MV-4-11 (cell line): ENCODE measurements at regions not wholly inside any gene's neighbourhood (a gene's known extent, or its start where the extent isn't known, plus 50 kb on each side); places are given as distances from the start of the nearest gene placed in this dataset.

Experiments
- DNase-seq: peaks from one replicate; lab custom pipeline; 2025; lab: John Stamatoyannopoulos, UW

DNA sequence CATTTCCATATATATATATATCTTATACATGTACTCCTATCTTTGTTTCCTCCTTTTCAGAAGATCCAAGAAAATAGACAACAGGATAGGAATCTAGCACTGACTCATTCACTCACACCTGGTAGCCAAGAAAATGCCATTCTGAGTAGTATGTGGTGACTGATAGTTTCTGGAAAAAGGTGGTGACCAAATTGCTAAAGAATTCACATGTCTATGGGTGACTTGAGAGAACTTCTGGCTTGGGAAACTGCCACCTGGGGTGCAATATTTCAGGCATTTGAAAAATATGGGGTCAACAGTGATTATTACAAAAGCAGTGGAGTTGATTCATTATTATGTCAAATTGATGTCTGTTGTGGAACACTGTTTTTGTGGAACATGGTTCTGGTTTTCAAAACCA is 605.1 kb downstream of the PCDH18 start:
- no peak for DNase-seq

DNA sequence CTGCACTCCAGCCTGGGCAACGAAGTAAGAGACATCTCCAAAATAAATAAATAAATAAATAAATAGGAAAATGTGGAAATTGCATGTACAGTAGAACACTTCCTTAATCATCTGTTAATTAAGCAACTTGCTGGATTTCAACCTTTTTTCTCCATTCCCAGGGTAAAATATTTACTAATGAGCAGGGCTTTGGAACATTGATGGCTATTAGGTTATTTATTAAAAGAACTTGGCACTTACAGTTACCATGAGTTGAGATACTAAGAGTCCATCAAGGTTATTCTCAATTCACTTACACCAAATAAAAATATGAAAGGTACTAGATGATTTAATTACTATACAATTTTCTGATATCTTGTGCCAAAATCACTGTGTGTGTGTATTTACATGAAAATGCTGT is 607.1 kb downstream of the PCDH18 start:
- DNase-seq = no peak

DNA sequence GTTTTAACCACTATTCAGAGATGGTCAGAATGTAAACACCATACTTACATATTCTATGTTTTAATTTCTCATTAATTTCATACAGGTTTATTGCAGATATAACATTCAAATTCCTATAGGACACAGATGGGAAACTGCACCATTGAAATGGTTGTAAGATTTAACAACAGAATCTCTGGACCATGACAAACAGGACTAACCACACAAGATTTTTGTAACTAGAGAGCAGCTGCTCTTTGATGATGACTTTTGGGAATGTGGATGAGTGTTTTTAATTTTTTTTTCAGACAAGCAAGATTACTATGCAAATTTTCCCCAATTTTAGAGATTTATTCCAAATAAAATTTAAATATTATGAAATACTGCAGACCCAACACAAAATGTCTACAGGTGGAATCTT is 610.2 kb downstream of the PCDH18 start:
- no peak for DNase-seq

DNA sequence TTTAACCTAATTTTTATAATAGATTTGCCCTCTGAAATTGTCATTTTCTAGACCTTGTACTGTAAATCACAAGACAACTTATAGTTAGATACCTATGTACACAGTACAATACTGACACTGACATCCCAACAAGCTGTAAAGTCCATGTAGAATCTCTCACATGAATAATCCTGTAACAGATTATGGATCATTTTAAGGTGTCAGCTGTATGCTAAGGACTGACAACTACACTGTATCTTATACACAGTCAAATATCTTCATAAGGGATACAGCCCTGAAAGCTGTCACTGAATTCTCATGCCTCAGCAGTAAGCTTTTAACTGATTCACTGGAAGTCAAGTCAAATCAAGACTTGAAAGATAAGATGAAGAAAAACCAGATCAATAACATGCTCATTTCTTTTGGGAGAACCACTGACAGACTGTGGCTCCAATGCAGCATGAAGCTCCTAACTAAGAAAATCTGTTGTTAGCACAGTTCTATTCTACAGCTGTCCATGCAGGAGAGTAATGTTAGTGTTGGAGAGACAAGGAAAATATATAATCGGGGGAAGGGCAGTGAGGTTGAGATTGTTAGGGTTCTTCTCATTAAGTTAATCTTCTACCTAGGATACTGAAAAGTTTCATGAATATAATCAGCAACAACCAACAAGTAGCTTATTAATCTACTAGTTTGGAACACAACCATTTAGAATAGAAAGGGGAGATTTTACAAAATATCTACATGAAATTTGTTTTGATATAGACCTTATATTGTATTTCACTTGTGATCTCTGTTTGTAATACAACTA is 612.0 kb downstream of the PCDH18 start:
- no peak for DNase-seq

DNA sequence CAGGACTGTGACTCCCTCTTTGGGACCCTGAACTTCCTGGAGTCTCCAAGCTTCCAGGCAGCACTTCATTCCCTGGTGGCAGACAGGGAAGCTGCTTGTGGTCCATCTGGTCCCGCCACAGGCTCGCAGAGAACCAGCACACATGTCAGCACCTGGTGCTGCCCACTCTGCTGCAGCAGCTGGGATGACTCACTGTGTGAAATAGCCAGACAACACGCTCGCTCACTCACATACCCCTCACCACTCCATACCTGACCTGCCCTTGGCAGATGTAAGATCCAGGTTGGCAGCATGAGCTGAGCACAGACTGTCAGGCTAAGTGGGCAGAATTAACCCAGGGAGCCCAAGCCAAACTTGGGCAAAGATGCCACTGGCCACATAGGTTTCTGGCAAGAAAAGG is 613.5 kb downstream of the PCDH18 start:
- DNase-seq = no peak

DNA sequence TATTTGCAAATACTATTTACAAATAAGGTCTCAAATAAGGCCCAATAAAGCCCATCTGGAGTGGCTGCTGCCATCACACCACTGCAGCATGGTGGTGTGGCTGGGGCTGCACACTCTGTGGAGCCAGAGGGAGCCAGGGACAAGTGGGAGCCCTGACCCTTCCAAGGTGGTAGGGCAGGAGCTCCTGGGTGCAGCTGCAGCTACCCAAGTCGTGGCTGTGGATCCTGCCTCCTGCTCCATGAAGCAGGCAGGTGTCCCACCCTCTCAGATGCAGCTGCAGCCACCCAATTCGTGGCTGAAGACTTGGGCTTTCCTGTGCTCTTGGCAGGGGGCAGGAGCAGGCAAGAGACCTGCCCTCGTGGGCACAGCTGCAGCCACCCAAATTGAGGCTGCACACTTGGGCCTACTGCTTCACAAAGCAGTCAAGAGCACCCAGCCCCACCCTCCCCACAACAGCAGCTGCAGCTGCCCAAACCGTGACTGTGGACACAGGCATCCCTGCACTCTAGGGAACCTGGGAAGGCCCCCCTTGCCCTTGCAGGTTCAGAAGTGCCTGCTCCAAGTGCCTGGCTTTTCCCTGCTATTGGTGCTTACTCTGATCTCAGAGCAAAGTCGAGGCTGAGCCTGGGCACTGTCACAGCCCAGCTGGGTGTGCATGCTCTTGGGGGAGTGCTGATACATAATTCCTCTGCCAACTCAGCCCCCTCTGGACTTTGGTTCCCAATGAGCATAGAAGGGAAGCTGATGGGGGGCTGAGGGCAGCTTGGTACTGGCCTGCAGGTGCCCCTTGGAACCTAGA is 614.8 kb downstream of the PCDH18 start:
- no peak for DNase-seq

DNA sequence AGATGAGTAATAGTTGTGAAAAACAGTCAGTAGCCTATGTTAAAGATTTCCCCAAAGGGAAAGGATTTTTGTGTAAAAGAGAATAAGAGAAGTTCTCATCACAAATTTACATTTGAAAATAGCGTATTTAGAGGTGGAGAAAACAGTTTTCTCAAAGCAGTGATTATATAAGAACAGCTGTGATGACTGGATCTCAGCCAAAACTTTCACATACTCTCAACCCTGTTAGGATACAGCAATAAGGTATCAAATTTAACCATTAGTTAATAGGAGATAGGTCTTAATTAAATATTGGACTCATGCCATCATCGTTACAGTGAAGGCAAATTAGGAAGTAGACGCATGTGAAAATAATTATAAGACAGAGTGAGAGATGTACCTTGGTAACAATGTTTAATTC is 622.7 kb downstream of the PCDH18 start:
- no peak for DNase-seq

DNA sequence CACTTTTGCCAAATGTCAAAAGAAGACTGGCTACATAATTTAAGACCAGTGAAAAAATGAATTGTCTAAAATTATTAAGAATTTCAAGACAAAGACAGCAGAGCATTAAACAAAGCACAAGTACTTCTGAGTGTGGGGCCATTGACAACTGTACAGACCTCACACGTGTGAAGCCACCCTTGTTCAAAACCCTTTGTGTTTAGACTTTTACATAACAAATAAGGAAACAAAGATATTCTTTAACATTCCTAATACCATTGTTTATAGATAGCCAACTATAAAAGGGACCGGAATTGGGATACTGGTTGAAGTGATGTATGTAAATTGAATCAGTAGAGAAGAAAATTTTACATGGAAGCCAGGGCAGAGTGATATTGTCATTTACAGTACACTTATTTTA is 624.2 kb downstream of the PCDH18 start:
- DNase-seq = no peak

DNA sequence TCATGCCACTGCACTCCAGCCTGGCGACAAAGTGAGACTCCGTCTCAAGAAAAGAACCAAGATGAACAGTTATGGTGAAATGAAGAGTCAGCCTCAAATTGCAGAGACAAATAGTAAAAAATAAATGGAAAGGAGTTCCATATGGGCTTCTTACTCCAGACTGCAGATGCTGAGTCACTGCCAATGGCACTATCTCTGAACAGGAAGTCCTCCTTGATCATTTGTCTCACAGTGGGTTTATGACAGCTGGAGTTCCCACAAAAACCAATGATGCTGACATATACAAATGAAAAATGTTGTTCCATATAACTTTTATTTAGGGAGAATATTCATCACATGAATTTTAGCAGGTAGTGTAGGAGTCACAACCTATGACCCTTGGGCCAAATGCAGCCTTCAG is 631.6 kb downstream of the PCDH18 start:
- peak; percentile 2 for DNase-seq

DNA sequence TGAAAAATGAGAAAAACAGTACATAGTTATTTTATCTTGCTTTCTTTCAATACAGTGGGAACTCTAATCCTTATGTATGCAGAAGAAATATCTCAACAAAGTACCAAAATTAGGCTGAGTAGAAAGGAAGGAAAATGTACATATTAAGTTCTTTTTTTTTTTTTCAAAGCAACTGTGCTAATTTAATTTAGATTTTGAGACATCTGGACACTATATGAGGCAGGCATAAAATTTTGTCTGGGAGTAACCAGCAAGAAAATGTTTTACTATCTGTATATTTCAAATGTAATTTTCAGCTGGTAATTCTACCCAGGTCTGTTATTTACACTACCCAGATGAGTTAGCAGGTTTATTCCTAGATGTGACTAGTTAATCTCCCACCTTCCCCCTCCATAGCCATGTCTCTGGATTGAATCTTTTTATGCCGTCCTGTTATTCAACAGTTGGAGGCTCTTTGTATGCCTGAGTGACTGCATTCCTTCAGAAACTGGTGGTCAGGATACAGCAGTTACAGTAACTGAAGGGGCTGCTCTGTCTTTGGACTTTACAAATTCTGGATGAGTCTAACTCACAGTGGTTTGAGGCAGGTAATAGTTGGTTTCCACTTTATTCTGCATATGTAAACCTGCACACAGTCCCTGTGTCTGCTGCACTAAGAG is 633.6 kb downstream of the PCDH18 start:
- DNase-seq = no peak

DNA sequence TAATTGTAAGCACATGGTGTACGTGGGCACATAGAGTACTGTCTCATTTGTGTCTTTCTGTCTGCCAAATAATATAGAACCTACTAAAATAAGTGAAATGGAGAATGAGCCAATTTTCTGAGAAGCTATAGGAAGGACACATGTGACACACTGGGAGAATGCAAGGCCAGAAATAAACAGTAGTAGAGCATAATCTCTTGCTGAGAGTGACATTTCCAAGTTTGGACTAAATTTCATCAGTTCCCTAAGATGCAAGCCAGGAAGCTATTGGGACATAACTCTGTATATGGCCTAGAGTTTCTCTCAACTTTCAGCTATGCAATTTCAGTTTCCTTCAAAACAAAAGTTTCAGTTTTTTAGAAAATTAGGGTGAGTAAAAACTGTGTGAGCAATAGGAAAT is 638.7 kb downstream of the PCDH18 start:
- no peak for DNase-seq

DNA sequence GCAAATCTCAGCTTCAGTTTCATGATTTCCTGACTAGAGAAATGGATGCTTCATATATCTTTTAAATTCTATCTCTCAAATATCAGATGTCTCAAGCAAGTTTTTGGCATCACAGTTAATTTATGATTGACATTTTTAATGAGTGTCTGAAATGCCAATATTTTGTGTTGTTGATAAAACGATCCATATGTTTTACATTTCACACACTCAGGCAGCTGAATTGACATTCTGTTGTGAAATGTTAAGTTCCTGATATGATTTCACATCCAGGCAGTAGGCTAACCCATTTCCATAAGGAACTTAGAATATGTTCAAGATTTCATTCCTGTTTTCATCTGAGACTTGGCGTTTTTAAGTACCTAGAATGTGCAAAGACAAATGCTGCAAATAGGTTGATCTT is 650.6 kb downstream of the PCDH18 start:
- no peak for DNase-seq

DNA sequence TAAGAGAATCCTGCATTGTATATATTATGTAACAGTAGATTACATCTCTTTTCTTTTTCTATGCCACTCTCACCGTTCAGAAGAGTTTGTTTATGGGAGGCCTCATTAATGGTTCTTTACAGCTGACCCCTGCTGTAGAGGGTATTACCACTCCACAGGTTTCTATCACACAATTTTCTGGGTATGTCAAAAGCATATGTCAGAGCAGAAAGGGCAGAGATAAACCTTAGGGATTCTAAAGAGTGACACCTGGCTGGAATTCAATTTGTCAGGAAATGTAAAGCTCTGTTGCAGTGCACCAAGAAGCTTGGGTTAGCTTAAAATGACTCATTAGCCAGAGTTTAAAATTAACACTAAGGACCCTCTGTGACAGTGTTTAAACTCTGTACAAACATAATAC is 658.7 kb downstream of the PCDH18 start:
- no peak for DNase-seq

DNA sequence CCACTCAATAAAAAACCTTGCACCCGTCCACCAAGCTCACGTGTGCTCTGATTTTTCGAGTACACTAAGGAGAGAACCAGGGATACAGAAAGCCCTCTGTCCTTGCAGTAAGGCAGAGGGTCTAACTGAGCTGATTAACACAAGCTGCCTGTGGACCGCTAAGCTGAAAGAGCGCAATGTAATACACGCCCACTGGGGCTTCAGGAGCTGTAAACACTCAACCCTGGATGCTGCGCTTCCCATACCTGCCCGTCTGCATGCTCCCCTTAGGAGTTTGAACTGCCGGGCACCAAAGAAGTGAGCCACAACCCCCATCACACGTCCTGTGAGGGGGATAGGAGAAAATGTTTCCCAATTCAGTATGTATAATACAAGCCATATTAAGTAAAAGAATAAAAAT is 664.8 kb downstream of the PCDH18 start:
- DNase-seq = no peak

DNA sequence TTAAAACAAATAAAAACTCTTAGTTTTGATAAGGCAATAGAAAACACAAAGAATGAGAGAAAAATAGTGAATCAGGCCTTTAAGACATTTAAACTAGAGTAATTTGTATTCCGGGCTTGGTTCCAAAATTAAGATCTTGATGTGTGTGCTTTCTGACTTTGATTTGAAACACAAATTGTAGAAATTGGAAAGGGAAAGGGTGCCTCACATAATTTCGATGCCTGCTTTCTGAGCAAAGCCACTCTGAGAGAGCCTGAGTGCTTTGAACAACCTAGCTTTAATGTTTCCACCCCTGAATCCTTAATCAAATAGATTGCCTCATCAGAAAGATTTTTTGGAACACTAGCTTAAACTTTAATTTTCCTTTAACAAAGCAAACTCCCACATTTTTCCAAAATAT is 666.8 kb downstream of the PCDH18 start:
- DNase-seq = no peak

DNA sequence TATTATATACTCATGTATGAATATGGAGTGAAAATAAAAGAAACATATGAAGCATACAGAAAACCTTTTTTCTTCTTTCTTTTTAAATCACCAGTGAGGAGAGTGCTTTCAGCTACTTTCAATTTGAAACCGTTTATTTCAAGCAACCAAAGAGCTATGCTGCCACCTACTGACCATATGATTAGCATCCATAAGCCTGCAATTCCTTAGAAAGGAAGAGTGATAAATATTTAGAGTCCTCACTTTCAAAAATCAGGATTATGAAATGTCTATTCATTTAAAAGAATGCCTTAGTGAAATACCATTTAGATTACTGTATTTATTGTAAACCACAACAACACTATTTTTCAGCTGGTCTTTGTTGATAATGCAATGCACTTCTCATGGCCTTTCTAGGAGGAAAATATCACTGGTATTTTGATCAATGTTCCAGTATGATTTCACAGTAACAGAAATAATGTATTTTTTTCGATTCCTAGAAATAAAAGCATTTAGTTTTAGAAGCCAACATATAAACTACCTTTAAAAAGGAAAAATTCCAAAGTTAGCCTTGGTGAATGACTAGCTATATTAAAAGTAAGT is 667.6 kb downstream of the PCDH18 start:
- peak; percentile 25 for DNase-seq

DNA sequence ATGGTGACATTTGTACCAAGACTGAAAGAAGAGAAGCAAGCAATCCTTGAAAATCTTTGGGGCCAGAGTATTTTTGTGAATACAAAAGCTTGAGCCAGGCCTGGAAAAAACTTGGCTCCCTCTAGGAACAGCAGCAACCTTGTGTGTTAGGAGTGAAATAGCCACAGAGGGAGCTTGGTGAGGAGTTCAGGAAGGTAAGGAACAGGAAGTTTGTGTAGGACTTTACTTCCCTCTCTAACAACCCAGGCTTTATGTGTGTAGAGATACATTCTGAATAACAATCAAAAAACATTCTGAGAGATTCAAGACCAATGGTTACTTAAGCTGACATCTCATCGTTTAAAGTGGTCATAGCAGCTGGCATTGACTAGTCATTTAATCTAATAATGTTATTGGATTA is 668.5 kb downstream of the PCDH18 start:
- DNase-seq = no peak

DNA sequence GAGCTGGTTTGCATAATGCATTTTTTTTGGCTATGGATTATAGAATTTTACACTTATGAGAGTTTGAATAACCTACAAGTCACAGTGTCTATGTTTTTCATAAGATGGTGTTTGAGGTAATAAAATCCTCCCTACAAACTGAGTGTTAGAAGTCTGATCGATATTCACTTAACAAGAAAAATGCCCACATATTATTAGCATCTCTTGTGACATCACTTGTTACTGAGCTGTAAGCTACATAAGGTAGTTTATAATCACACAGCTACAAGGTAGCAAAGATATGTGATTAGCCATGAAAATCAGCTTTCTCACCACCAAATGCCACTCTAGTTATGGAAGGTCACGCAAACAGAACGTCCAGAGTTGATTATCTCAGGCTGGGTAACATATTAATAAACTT is 669.6 kb downstream of the PCDH18 start:
- no peak for DNase-seq

DNA sequence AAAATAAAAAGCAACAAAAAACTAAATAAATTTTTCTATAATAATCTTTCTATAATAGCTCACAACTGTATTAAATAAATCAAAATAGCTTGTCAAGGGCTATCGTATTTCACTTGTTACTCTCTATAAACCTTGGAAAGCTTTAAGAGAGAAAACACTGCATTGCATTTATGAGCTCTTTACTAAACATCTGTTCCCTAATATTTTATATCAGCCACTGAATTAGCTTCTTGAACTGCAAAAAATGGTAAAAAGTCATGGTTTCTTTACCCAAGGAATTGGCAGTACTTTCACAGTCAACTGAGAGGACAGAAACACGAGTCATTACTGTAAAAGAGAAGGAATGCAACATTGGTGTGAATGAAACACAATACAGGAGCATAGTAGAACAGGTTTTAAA is 671.2 kb downstream of the PCDH18 start:
- no peak for DNase-seq

DNA sequence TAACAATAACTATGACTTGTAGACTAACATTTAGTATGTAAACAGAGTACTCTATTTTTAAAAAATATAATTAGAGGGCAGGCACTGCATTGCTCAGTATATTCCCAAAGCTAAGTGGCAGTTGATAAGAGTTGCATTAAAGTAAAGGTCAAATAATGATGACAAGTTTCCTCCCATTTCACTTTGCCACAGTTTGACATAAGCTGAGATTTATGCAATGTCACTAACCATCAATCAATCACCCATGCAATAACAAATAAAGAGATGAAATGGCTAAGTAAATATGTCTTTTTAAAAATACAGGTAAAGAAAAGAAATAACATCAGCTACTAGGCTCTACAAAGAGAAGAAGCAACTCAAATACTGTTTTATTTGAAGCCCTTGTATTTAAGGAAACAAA is 673.4 kb downstream of the PCDH18 start:
- DNase-seq = no peak

DNA sequence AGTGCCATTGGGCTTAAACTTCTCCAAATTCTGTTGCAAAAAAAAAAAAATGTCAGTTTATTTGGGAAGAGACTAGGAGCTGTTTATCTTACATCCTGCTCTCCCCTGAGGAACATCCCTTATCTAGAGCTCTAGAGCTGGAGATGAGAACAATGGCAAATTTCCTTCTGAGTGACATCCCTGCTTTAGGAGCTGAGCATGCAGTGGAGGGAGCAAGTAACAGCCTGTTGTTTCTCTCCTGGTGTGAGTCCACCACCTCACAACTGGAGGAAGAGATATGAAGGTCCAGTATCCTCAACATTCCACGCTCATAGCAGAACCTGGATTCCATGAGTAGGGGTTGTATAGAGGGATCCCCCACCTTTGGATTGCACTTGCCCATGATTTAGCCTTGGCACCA is 676.4 kb downstream of the PCDH18 start:
- DNase-seq = no peak

DNA sequence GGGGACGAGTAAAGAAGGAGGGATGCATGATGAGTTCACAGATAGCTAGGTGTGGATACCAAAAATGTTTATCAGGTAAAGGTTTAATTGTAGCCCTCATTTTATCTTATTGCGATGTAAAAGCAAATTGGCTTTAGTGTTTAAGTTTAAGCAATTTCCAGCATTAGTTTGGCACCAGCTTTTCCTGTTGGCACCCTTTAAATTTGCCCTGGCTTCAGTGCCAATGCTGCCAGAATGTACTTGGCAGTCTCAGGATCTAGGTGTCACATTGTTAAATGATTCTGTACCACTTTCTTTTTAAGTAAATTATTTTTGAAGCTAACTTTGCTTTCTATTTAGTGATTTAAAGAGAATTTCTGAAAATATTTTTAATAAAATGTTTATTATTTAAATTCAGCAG is 681.8 kb downstream of the PCDH18 start:
- DNase-seq = no peak
